WI38 (cell line): ENCODE measurements at regions not wholly inside any gene's neighbourhood (a gene's known extent, or its start where the extent isn't known, plus 50 kb on each side); places are given as distances from the start of the nearest gene placed in this dataset.
"Not testable (repeated sequence)": the region's sequence is repeated elsewhere in the genome, so short reads cannot be mapped to it uniquely, and the experiment has no call there.

Experiments used
- H3K4me3 ChIP-seq: 2 replicates; pipeline ENCODE4 v1.5.1; 2011; ENCODE audit warnings: low read depth, mild to moderate bottlenecking, control low read depth, low read length
- CTCF ChIP-seq: IDR thresholded peaks from 2 replicates; pipeline ENCODE4 v1.5.1; 2012; ENCODE audit warnings: low read depth, mild to moderate bottlenecking, control low read depth, low read length

DNA sequence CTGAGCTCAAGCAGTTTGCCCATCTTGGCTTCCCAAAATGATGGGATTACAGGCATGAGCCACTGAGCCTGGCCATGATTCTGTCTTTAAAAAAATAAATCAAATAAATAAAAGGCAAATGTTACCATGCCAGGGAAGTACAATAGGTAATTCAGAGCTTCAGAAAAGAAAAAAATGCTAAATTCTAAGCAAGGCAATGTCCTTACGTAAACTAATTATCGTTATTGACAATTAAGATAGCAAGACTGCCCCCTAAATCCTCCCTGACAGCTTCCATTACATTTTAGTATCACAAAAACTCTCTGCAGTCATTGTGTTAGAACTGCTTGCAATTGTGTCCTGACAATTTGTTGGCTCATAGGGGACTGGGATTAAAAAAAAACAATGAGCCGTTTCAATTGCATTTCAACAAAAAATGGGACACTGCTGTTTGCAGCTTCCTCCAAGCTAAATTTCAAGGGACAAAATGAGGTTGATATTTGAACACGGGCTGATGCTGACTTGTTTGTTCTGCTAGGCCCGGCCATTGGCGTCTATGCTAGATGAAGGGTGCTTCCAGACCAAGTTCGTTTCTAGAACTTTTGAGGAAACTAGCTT, 88.9 kb downstream of the MOGAT1 start:
- no peak for TF ChIP-seq CTCF

GRCh38 chr2:222761888-222762287, 90.4 kb downstream of the MOGAT1 start:
- TF ChIP-seq CTCF, result no peak
- H3K4me3 ChIP-seq, result no peak overlapping the region

More for the DNA sequence above, 88.9 kb downstream of the MOGAT1 start:
- H3K4me3 ChIP-seq, result no peak overlapping the region

GRCh38 chr2:222762342-222762741, 90.9 kb downstream of the MOGAT1 start:
- no peak overlapping the region for H3K4me3 ChIP-seq
- no peak for TF ChIP-seq CTCF

- H3K4me3 ChIP-seq, result not testable (repeated sequence)
These were observed 94.4 kb downstream of the MOGAT1 start for GRCh38 chr2:222765883-222766282.

DNA sequence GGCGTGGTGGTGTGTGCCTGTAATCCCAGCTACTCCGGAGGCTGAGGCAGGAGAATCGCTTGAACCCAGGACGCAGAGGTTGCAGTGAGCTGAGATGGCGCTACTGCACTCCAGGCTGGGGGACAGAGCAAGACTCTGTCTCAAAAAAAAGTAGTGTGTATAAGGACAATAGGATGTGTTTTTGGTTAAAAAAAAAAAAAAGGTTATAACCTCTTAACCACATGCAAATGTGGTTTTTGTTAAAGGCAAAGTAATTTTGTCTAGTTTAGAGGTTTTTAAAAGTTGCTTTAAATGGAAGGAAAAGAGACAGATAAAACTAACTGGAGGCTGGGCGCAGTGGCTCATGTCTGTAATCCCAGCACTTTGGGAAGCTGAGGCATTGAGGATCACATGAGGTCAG, 92.8 kb upstream of the ACSL3 start:
- H3K4me3 ChIP-seq, result not testable (repeated sequence)

DNA sequence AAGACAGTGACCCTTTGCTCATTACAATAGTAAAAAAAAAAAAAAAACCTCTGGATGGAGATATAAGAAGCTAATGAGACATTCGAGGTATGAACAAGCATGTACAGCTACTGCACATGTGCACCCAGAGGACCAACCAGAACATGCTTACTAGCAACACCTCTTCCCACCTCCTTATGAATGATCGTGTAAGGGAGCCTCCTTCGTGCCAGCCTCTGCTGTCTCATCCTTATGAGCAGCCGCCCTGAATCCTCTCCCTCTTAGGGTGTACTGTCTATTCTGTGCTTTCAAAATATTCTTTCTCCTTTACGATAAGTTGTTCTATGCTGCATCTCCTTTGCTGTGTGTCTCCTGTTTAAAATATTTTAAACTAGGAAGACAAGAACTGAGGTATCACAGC, 91.4 kb upstream of the ACSL3 start:
- H3K4me3 ChIP-seq, result no peak overlapping the region
- TF ChIP-seq CTCF, result no peak

- TF ChIP-seq CTCF, result no peak
- no peak overlapping the region for H3K4me3 ChIP-seq
These were observed 90.9 kb upstream of the ACSL3 start for GRCh38 chr2:222769941-222770340.

- no peak for TF ChIP-seq CTCF
- H3K4me3 ChIP-seq, result no peak overlapping the region
These were observed 89.0 kb upstream of the ACSL3 start for GRCh38 chr2:222771832-222772231.
